Gastroesophageal sphincter (tissue), 4 donors: ENCODE measurements at regions not wholly inside any gene's neighbourhood (a gene's known extent, or its start where the extent isn't known, plus 50 kb on each side); places are given as distances from the start of the nearest gene placed in this dataset.

ENCODE experiments used
- ATAC-seq: fragments of 150-250 bp; one replicate; pipeline ENCODE4 v1.9.1; 2016; ENCODE audit warnings: mild to moderate bottlenecking, moderate library complexity
- H3K27ac ChIP-seq, 4 donors: fragments of 200-600 bp; sonication (generic) in 3 of 4; 1 replicate in 3 of 4; 2 replicates in 1 of 4; pipeline ENCODE4 v1.5.1; 2016 to 2019
- H3K27me3 ChIP-seq: fragments of 200-600 bp; sonication (generic); one replicate; pipeline ENCODE4 v1.5.1; 2019
- H3K36me3 ChIP-seq, 2 donors: fragments of 200-600 bp; sonication (generic); one replicate each; pipeline ENCODE4 v1.5.1; 2019; ENCODE audit warnings: control low read depth in 1 of 2
- H3K4me1 ChIP-seq, 3 donors: fragments of 200-600 bp; sonication (generic); 1 replicate in 2 of 3; 2 replicates in 1 of 3; pipeline ENCODE4 v1.5.1; 2016 to 2019; ENCODE audit warnings: control low read depth in 2 of 3
- H3K4me3 ChIP-seq, 2 donors: fragments of 200-600 bp; sonication (generic); one replicate each; pipeline ENCODE4 v1.5.1; 2019; ENCODE audit warnings: mild to moderate bottlenecking in 1 of 2, moderate library complexity in 1 of 2
- H3K9me3 ChIP-seq, 3 donors: fragments of 200-600 bp; sonication (generic); one replicate each; pipeline ENCODE4 v1.5.1; 2017 to 2019; ENCODE audit warnings: control low read depth in 2 of 3
- CTCF ChIP-seq, 4 experiments: fragments of 200-600 bp in 2 of 4; fragments of 450-650 bp in 2 of 4; sonication (generic) in 1 of 4; IDR thresholded peaks; one replicate each; pipeline ENCODE4 v1.5.1; 2017 to 2019; ENCODE audit warnings: antibody characterized with exemption in 4 of 4, mild to moderate bottlenecking in 2 of 4, moderate library complexity in 2 of 4
- EP300 ChIP-seq: sonication (generic); formaldehyde crosslinking; IDR thresholded peaks from one replicate; pipeline ENCODE4 v1.6.1; 2017; ENCODE audit warnings: antibody characterized with exemption, mild to moderate bottlenecking
- POLR2A ChIP-seq, 2 donors: fragments of 450-650 bp; IDR thresholded peaks; one replicate each; pipeline ENCODE4 v1.6.1; 2017; ENCODE audit warnings: antibody characterized with exemption in 2 of 2, mild to moderate bottlenecking in 2 of 2, moderate library complexity in 1 of 2
- POLR2AphosphoS5 ChIP-seq: sonication (generic); formaldehyde crosslinking; IDR thresholded peaks from one replicate; pipeline ENCODE4 v1.6.1; 2017; ENCODE audit warnings: antibody characterized with exemption
- WGBS, 2 donors: methylation state at CpG; one replicate each; pipeline ENCODE4 v1.1.5; 2018; ENCODE audit warnings: low coverage in 1 of 2; 5-methylcytosine and 5-hydroxymethylcytosine counted together

GRCh38 chr12:126191949-126192348, 1126.7 kb downstream of the AACS start:
- WGBS, 2 donors, result 67 to 83% methylated on average over 7 of the region's 13 CpGs
- TF ChIP-seq EP300 (no peak), POLR2AphosphoS5 (no peak), POLR2A (IDR thresholded peaks at IDR 0.05) (no peak), CTCF (IDR thresholded peaks at IDR 0.05) (no peak)
- ATAC-seq, result no peak
- Histone ChIP-seq H3K36me3 (no peaks in the 10 kb centered on the region), H3K27me3 (peaks cover 52% of the 10 kb centered on the region), H3K9me3 (no peaks in the 10 kb centered on the region), H3K27ac (no peak overlapping the region), H3K4me1 (peaks cover 0 to 5% (median 0%) of the 10 kb centered on the region in 3 donors), H3K4me3 (no peak overlapping the region)

GRCh38 chr12:126193190-126193589, 1128.0 kb downstream of the AACS start:
- Histone ChIP-seq H3K27me3 (peaks cover 48% of the 10 kb centered on the region), H3K4me3 (no peak overlapping the region), H3K9me3 (no peaks in the 10 kb centered on the region), H3K4me1 (peaks cover 0 to 5% (median 0%) of the 10 kb centered on the region in 3 donors), H3K27ac (no peak overlapping the region), H3K36me3 (no peaks in the 10 kb centered on the region)
- no peak for ATAC-seq
- TF ChIP-seq POLR2AphosphoS5, result no peak
- no peak for TF ChIP-seq CTCF (IDR thresholded peaks at IDR 0.05)
- no peak for TF ChIP-seq POLR2A (IDR thresholded peaks at IDR 0.05)
- TF ChIP-seq EP300, result no peak
- 36 to 63% methylated on average over 1 of the region's 1 CpG for WGBS, 2 donors

- no peaks in the 10 kb centered on the region for H3K9me3 ChIP-seq
- H3K27ac ChIP-seq, result no peak overlapping the region
- H3K36me3 ChIP-seq, result no peaks in the 10 kb centered on the region
- no peak for ATAC-seq
- peaks cover 17% of the 10 kb centered on the region for H3K27me3 ChIP-seq
- H3K4me1 ChIP-seq, result peaks cover 0 to 1% (median 0%) of the 10 kb centered on the region in 3 donors
- TF ChIP-seq CTCF (IDR thresholded peaks at IDR 0.05) (no peak), POLR2AphosphoS5 (no peak), POLR2A (IDR thresholded peaks at IDR 0.05) (no peak), EP300 (no peak)
- WGBS, 2 donors, result 80 to 83% methylated on average over 1 of the region's 1 CpG
- no peak overlapping the region for H3K4me3 ChIP-seq
Observed at GRCh38 chr12:126196263-126196662, 1131.0 kb downstream of the AACS start.

GRCh38 chr12:126198516-126198915, 1133.3 kb downstream of the AACS start:
- H3K4me1 ChIP-seq, result no peaks in the 10 kb centered on the region
- H3K36me3 ChIP-seq, result no peaks in the 10 kb centered on the region
- H3K27ac ChIP-seq, result no peak overlapping the region
- TF ChIP-seq EP300 (no peak), CTCF (IDR thresholded peaks at IDR 0.05) (no peak), POLR2A (IDR thresholded peaks at IDR 0.05) (no peak), POLR2AphosphoS5 (no peak)
- 70% methylated on average over 1 of the region's 1 CpG; no CpG with 5 or more reads in 1 of the 2 donors for whole genome bisulfite sequencing, 2 donors
- no peaks in the 10 kb centered on the region for H3K9me3 ChIP-seq
- ATAC-seq, result no peak
- H3K27me3 ChIP-seq, result no peaks in the 10 kb centered on the region
- no peak overlapping the region for H3K4me3 ChIP-seq

- Histone ChIP-seq H3K27ac (no peak overlapping the region), H3K4me3 (no peak overlapping the region), H3K4me1 (no peaks in the 10 kb centered on the region), H3K36me3 (no peaks in the 10 kb centered on the region), H3K27me3 (no peaks in the 10 kb centered on the region), H3K9me3 (no peaks in the 10 kb centered on the region)
- WGBS, 2 donors, result 83 to 86% methylated on average over 1 to 6 of the region's 6 CpGs
- TF ChIP-seq POLR2AphosphoS5 (no peak), EP300 (no peak), POLR2A (IDR thresholded peaks at IDR 0.05) (no peak), CTCF (IDR thresholded peaks at IDR 0.05) (no peak)
- no peak for ATAC-seq
Observed at GRCh38 chr12:126198966-126199692, 1133.9 kb downstream of the AACS start.
